HCT116 (cell line): ENCODE measurements at regions not wholly inside any gene's neighbourhood (a gene's known extent, or its start where the extent isn't known, plus 50 kb on each side); places are given as distances from the start of the nearest gene placed in this dataset.

Experiments
- ATAC-seq: fragments of 200-7000 bp; cut with Tn5 transposase; 2 replicates; pipeline ENCODE4 v1.9.1; 2020; ENCODE audit warnings: mild to moderate bottlenecking, moderate library complexity
- BruUV-seq: library from RNA; stranded (reverse); fragments of 400-500 nt; replicated peaks from 2 replicates; lab custom pipeline; 2021; lab: Mats Ljungman, UMichigan
- CTCF ChIA-PET: fragments of 300-600 bp; sonication (Branson Sonifier 250); formaldehyde crosslinking; loops from one replicate; lab custom pipeline; 2021; ENCODE audit warnings: antibody characterized with exemption; lab: Charles Lee
- POLR2A ChIA-PET: fragments of 300-600, 350-600 bp; sonication (Branson Sonifier 250); formaldehyde crosslinking; loops from one replicate; lab custom pipeline; 2021; ENCODE audit warnings: antibody characterized with exemption; lab: Charles Lee
- RAD21 ChIA-PET, 2 experiments: fragments of 300-600 bp; sonication (Branson Sonifier 250); formaldehyde crosslinking; loops; one replicate each; lab custom pipeline; 2023; ENCODE audit warnings: low total read pairs in 2 of 2; ENCODE audit not compliant: uncharacterized antibody in 2 of 2, unreplicated experiment in 2 of 2, low non-redundant PET in 1 of 2; lab: Charles Lee
- DNase-seq: peaks from one replicate; pipeline ENCODE4 v3.0.0-alpha.2; 2010; ENCODE audit warnings: low read depth, low spot score
- H2AFZ ChIP-seq: fragments of 200-600 bp; shearing (Covaris generic), sonication (generic); 2 replicates; pipeline ENCODE4 v1.6.1; 2017; ENCODE audit warnings: low read depth, mixed run types, mixed read lengths, antibody characterized with exemption, low read length; ENCODE audit not compliant: poor library complexity, severe bottlenecking
- H3K27ac ChIP-seq: 2 replicates; pipeline ENCODE4 v1.5.1; 2012; ENCODE audit warnings: low read depth, low read length
- H3K27me3 ChIP-seq: fragments of 200-600 bp; sonication (generic); 2 replicates; pipeline ENCODE4 v1.6.1; 2016; ENCODE audit warnings: mixed run types, low read length, mixed read lengths; ENCODE audit not compliant: insufficient read depth
- H3K36me3 ChIP-seq, 2 experiments: fragments of 200-500 bp in 1 of 2; fragments of 200-600 bp in 1 of 2; sonication (Bioruptor generic) in 1 of 2; sonication (generic) in 1 of 2; 2 replicates each; pipeline versions ENCODE4 v1.5.1 to v1.6.1; 2014 to 2016; ENCODE audit warnings: low read length in 2 of 2, inconsistent platforms in 1 of 2, mixed read lengths in 1 of 2, mixed run types in 1 of 2; ENCODE audit not compliant: insufficient read depth in 2 of 2, control insufficient read depth in 1 of 2
- H3K4me1 ChIP-seq, 2 experiments: fragments of 200-600 bp in 1 of 2; sonication (generic) in 1 of 2; 2 replicates each; pipeline versions ENCODE4 v1.5.1 to v1.6.1; 2012 to 2017; ENCODE audit warnings: low read length in 2 of 2, inconsistent platforms in 1 of 2, mild to moderate bottlenecking in 1 of 2, mixed read lengths in 1 of 2, mixed run types in 1 of 2, moderate library complexity in 1 of 2; ENCODE audit not compliant: insufficient read depth in 2 of 2, control insufficient read depth in 1 of 2
- H3K4me2 ChIP-seq: fragments of 200-600 bp; sonication (generic); 2 replicates; pipeline ENCODE4 v1.6.1; 2017; ENCODE audit warnings: mixed run types, low read length, mixed read lengths
- H3K4me3 ChIP-seq, 2 experiments: fragments of 200-600 bp in 1 of 2; sonication (generic) in 1 of 2; replicated peaks in 1 of 2; 2 replicates each; pipeline ENCODE4 v1.5.1; 2011 to 2016; ENCODE audit warnings: low read length in 2 of 2, control low read depth in 1 of 2, low read depth in 1 of 2, mild to moderate bottlenecking in 1 of 2, mixed read lengths in 1 of 2, mixed run types in 1 of 2
- H3K79me2 ChIP-seq: fragments of 200-600 bp; sonication (generic); 2 replicates; pipeline ENCODE4 v1.6.1; 2017; ENCODE audit warnings: mild to moderate bottlenecking, mixed run types, low read length, moderate library complexity, mixed read lengths; ENCODE audit not compliant: insufficient read depth
- H3K9ac ChIP-seq: fragments of 200-600 bp; sonication (generic); 2 replicates; pipeline ENCODE4 v1.6.1; 2016; ENCODE audit warnings: low read length, mixed read lengths
- H3K9me2 ChIP-seq: fragments of 200-600 bp; sonication (generic), shearing (Covaris generic); 2 replicates; pipeline ENCODE4 v1.6.1; 2017; ENCODE audit warnings: mixed run types, mild to moderate bottlenecking, moderate library complexity; ENCODE audit not compliant: insufficient read depth
- H3K9me3 ChIP-seq, 2 experiments: fragments of 200-500 bp in 1 of 2; fragments of 200-600 bp in 1 of 2; sonication (Bioruptor generic) in 1 of 2; sonication (generic) in 1 of 2; 2 replicates each; pipeline ENCODE4 v1.6.1; 2014 to 2017; ENCODE audit warnings: low read length in 2 of 2, mixed read lengths in 2 of 2, inconsistent platforms in 1 of 2, low read depth in 1 of 2, mild to moderate bottlenecking in 1 of 2, mixed run types in 1 of 2, moderate library complexity in 1 of 2; ENCODE audit not compliant: control insufficient read depth in 1 of 2, insufficient read depth in 1 of 2
- H4K20me1 ChIP-seq: fragments of 200-600 bp; sonication (generic), shearing (Covaris generic); 2 replicates; pipeline ENCODE4 v1.6.1; 2017; ENCODE audit warnings: mixed run types, mild to moderate bottlenecking, moderate library complexity; ENCODE audit not compliant: insufficient read depth
- CBX3 ChIP-seq: IDR thresholded peaks from 2 replicates; pipeline ENCODE4 v1.6.1; 2012; ENCODE audit warnings: low read depth
- ELF1 ChIP-seq: IDR thresholded peaks from 2 replicates; pipeline ENCODE4 v1.6.1; 2012; ENCODE audit warnings: low read depth, borderline replicate concordance
- EZH2 ChIP-seq: fragments of 200-600 bp; sonication (generic); IDR thresholded peaks from 2 replicates; pipeline ENCODE4 v1.6.1; 2017; ENCODE audit warnings: antibody characterized with exemption, mixed run types
- EZH2phosphoT487 ChIP-seq: fragments of 200-600 bp; IDR thresholded peaks from 2 replicates; pipeline ENCODE4 v1.6.1; 2018; ENCODE audit warnings: antibody characterized with exemption, borderline replicate concordance
- FOSL1 ChIP-seq: IDR thresholded peaks from 2 replicates; pipeline ENCODE4 v1.6.1; 2012; ENCODE audit warnings: low read depth
- JUND ChIP-seq: IDR thresholded peaks from 2 replicates; pipeline ENCODE4 v1.6.1; 2012
- POLR2A ChIP-seq: IDR thresholded peaks from 2 replicates; pipeline ENCODE4 v1.7.0; 2011; ENCODE audit warnings: borderline replicate concordance; ENCODE audit not compliant: insufficient read depth, insufficient read length; ENCODE audit errors: extremely low read depth
- POLR2AphosphoS5 ChIP-seq: IDR thresholded peaks from 2 replicates; pipeline ENCODE4 v1.6.1; 2011; ENCODE audit warnings: mild to moderate bottlenecking, low read depth, low read length, moderate library complexity
- RAD21 ChIP-seq: IDR thresholded peaks from 2 replicates; pipeline ENCODE4 v1.6.1; 2012; ENCODE audit warnings: low read depth, mild to moderate bottlenecking
- SRF ChIP-seq: IDR thresholded peaks from 2 replicates; pipeline ENCODE4 v1.6.1; 2012; ENCODE audit warnings: low read depth
- ZFX ChIP-seq: fragments of 450-650 bp; IDR thresholded peaks from 2 replicates; pipeline ENCODE4 v1.6.1; 2017
- intact Hi-C: fragments of 100-400 bp; cut with micrococcal nuclease; formaldehyde crosslinking; loops from 2 replicates; pipeline ENCODE4 v1.10.0; 2022
- TF ChIP-seq, protein P1 (sequence below): IDR thresholded peaks from 2 replicates; pipeline ENCODE4 v1.6.1; 2011; ENCODE audit warnings: mild to moderate bottlenecking, low read length, moderate library complexity; ENCODE audit not compliant: insufficient replicate concordance; ENCODE audit errors: extremely low read depth
- TF ChIP-seq, protein P2 (sequence below): IDR thresholded peaks from 2 replicates; pipeline ENCODE4 v1.6.1; 2012; ENCODE audit warnings: low read depth
- TF ChIP-seq, protein P3 (sequence below), 3 experiments: fragments of 200-600 bp in 1 of 3; sonication (generic) in 1 of 3; IDR thresholded peaks in 2 of 3; conservative IDR thresholded peaks in 1 of 3; 2 replicates each; pipeline ENCODE4 v1.5.1; 2012 to 2017; ENCODE audit warnings: low read depth in 2 of 3, low read length in 2 of 3, antibody characterized with exemption in 1 of 3, borderline replicate concordance in 1 of 3, control low read depth in 1 of 3, mild to moderate bottlenecking in 1 of 3, mixed read lengths in 1 of 3, mixed run types in 1 of 3, moderate library complexity in 1 of 3; ENCODE audit not compliant: insufficient read depth in 1 of 3

DNA sequence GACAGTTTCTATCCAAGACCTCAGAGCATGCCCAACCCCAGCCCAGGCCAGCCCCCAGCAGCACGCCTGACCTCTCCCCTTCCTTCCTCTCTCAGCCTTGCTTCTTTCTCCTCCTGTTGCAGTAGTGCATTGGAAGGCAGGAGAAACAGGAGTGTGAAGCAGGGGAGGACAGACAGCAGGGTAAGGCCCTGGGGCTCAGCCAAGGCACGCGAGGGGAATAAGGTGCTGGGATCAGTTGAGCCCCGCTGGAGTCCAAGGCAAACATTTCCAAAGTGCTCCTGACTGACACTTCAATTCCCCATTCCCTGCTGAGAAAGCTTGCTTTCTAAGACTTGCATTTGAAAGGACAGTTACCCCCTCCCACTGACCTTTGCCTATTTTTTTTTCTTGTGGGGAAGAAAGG is 73.1 kb upstream of the OLFM4 start:
- Histone ChIP-seq H3K36me3 (no peaks in the 10 kb centered on the region), H3K9ac (no peak overlapping the region), H3K4me2 (no peak overlapping the region), H3K27me3 (0 out of 2 replicates have a peak, but pooled peaks cover 7% of the 10 kb centered on the region), H3K79me2 (no peaks in the 10 kb centered on the region), H3K9me3 (no peaks in the 10 kb centered on the region), H3K27ac (no peak overlapping the region), H3K4me1 (no peaks in the 10 kb centered on the region), H3K4me3 (no peak overlapping the region), H2AFZ (no peak overlapping the region), H4K20me1 (no peaks in the 10 kb centered on the region), H3K9me2 (no peaks in the 10 kb centered on the region)
- ChIA-PET CTCF (interaction anchor here (1.8 kb wide), 1 partner anchor 13 kb away, joined by 11 read pairs; no protein-coding TSS in a partner anchor), RAD21 (no interaction called here), POLR2A (no interaction called here)
- no peak for DNase-seq
- BruUV-seq: no TSS peak
- TF ChIP-seq EZH2phosphoT487 (no peak), FOSL1 (no peak)
- intact Hi-C loops: no loop called here
- ATAC-seq: no peak

DNA sequence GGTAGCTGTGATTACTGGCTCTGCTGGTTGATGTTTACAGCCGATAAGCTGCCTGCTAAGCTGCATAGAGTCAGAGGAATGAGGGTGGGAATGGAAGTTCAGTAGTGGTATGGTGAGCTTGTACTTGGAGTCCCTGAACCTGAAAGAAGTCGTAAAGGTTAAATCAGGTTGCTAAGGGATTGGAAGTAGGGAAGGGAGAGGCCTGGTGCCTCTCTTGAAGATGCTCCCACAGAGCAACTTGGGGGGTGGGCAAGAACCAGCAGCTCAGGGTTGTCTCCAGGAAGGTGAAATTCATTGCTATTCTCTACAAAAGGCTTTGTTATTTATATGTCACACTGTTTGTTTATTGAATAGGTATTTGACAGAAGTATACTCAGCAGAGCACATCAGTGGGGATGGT is 73.8 kb upstream of the OLFM4 start:
- POLR2A ChIA-PET: no interaction called here

More for the DNA sequence above, 73.8 kb upstream of the OLFM4 start:
- RAD21 ChIA-PET: no interaction called here
- Histone ChIP-seq H3K79me2 (no peaks in the 10 kb centered on the region), H3K4me2 (no peak overlapping the region), H3K4me1 (no peaks in the 10 kb centered on the region), H4K20me1 (no peaks in the 10 kb centered on the region), H3K9ac (no peak overlapping the region), H3K36me3 (no peaks in the 10 kb centered on the region), H3K27ac (no peak overlapping the region), H2AFZ (no peak overlapping the region), H3K27me3 (0 out of 2 replicates have a peak, but pooled peaks cover 7% of the 10 kb centered on the region), H3K4me3 (no peak overlapping the region), H3K9me3 (no peaks in the 10 kb centered on the region), H3K9me2 (no peaks in the 10 kb centered on the region)
- CTCF ChIA-PET: interaction anchor here (1.8 kb wide), 1 partner anchor 13 kb away, joined by 11 read pairs; no protein-coding TSS in a partner anchor
- TF ChIP-seq EZH2 (no peak), POLR2A (no peak), ZFX (no peak), RAD21 (no peak), JUND (no peak), EZH2phosphoT487 (no peak), CBX3 (no peak), SRF (no peak), POLR2AphosphoS5 (no peak), ELF1 (no peak), FOSL1 (no peak)
- TF ChIP-seq, protein P1, sequence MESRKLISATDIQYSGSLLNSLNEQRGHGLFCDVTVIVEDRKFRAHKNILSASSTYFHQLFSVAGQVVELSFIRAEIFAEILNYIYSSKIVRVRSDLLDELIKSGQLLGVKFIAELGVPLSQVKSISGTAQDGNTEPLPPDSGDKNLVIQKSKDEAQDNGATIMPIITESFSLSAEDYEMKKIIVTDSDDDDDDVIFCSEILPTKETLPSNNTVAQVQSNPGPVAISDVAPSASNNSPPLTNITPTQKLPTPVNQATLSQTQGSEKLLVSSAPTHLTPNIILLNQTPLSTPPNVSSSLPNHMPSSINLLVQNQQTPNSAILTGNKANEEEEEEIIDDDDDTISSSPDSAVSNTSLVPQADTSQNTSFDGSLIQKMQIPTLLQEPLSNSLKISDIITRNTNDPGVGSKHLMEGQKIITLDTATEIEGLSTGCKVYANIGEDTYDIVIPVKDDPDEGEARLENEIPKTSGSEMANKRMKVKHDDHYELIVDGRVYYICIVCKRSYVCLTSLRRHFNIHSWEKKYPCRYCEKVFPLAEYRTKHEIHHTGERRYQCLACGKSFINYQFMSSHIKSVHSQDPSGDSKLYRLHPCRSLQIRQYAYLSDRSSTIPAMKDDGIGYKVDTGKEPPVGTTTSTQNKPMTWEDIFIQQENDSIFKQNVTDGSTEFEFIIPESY: no peak
- TF ChIP-seq, protein P2, sequence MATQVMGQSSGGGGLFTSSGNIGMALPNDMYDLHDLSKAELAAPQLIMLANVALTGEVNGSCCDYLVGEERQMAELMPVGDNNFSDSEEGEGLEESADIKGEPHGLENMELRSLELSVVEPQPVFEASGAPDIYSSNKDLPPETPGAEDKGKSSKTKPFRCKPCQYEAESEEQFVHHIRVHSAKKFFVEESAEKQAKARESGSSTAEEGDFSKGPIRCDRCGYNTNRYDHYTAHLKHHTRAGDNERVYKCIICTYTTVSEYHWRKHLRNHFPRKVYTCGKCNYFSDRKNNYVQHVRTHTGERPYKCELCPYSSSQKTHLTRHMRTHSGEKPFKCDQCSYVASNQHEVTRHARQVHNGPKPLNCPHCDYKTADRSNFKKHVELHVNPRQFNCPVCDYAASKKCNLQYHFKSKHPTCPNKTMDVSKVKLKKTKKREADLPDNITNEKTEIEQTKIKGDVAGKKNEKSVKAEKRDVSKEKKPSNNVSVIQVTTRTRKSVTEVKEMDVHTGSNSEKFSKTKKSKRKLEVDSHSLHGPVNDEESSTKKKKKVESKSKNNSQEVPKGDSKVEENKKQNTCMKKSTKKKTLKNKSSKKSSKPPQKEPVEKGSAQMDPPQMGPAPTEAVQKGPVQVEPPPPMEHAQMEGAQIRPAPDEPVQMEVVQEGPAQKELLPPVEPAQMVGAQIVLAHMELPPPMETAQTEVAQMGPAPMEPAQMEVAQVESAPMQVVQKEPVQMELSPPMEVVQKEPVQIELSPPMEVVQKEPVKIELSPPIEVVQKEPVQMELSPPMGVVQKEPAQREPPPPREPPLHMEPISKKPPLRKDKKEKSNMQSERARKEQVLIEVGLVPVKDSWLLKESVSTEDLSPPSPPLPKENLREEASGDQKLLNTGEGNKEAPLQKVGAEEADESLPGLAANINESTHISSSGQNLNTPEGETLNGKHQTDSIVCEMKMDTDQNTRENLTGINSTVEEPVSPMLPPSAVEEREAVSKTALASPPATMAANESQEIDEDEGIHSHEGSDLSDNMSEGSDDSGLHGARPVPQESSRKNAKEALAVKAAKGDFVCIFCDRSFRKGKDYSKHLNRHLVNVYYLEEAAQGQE: no peak
- TF ChIP-seq, protein P3, sequence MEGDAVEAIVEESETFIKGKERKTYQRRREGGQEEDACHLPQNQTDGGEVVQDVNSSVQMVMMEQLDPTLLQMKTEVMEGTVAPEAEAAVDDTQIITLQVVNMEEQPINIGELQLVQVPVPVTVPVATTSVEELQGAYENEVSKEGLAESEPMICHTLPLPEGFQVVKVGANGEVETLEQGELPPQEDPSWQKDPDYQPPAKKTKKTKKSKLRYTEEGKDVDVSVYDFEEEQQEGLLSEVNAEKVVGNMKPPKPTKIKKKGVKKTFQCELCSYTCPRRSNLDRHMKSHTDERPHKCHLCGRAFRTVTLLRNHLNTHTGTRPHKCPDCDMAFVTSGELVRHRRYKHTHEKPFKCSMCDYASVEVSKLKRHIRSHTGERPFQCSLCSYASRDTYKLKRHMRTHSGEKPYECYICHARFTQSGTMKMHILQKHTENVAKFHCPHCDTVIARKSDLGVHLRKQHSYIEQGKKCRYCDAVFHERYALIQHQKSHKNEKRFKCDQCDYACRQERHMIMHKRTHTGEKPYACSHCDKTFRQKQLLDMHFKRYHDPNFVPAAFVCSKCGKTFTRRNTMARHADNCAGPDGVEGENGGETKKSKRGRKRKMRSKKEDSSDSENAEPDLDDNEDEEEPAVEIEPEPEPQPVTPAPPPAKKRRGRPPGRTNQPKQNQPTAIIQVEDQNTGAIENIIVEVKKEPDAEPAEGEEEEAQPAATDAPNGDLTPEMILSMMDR (IDR thresholded peaks at IDR 0.05 in 2 of 3, conservative IDR thresholded peaks at IDR 0.05 in 1 of 3; ENCODE audit: borderline replicate concordance in 1 of 3, insufficient read depth in 1 of 3, low read depth in 2 of 3, low read length in 2 of 3): no peak
- DNase-seq (no peak), ATAC-seq (no peak)
- no TSS peak for BruUV-seq
- intact Hi-C loops: no loop called here
